Stomach (tissue), 8 donors: ENCODE measurements at regions not wholly inside any gene's neighbourhood (a gene's known extent, or its start where the extent isn't known, plus 50 kb on each side); places are given as distances from the start of the nearest gene placed in this dataset.

ENCODE experiments used
- DNase-seq, 2 donors: peaks; one replicate each; pipeline versions ENCODE4 v3.0.0 to v3.0.0-alpha.2; 2013 to 2019
- H3K27ac ChIP-seq, 5 donors: fragments of 200-600 bp in 4 of 5; sonication (generic) in 4 of 5; one replicate each; pipeline ENCODE4 v1.5.1; 2013 to 2019; ENCODE audit warnings: mild to moderate bottlenecking in 1 of 5, moderate library complexity in 1 of 5
- H3K27me3 ChIP-seq, 3 donors: fragments of 200-600 bp; sonication (generic); one replicate each; pipeline ENCODE4 v1.5.1; 2017 to 2019; ENCODE audit warnings: mixed run types in 1 of 3
- H3K36me3 ChIP-seq, 4 donors: fragments of 200-600 bp; sonication (generic); 1 replicate in 3 of 4; 2 replicates in 1 of 4; pipeline ENCODE4 v1.5.1; 2016 to 2019
- H3K4me1 ChIP-seq, 4 donors: fragments of 200-600 bp; sonication (generic); one replicate each; pipeline ENCODE4 v1.5.1; 2016 to 2019
- H3K4me3 ChIP-seq, 4 donors: fragments of 200-600 bp; sonication (generic) in 3 of 4; one replicate each; pipeline ENCODE4 v1.5.1; 2016 to 2019; ENCODE audit warnings: mild to moderate bottlenecking in 1 of 4
- H3K9me3 ChIP-seq, 4 donors: fragments of 200-600 bp; sonication (generic); one replicate each; pipeline ENCODE4 v1.5.1; 2016 to 2019
- EP300 ChIP-seq: sonication (generic); formaldehyde crosslinking; IDR thresholded peaks from one replicate; pipeline ENCODE4 v1.6.1; 2017; ENCODE audit warnings: antibody characterized with exemption
- POLR2A ChIP-seq, 4 donors: fragments of 450-650 bp; IDR thresholded peaks; one replicate each; pipeline ENCODE4 v1.6.1; 2016; ENCODE audit warnings: antibody characterized with exemption in 4 of 4, control low read depth in 2 of 4, mild to moderate bottlenecking in 1 of 4, moderate library complexity in 1 of 4
- POLR2AphosphoS5 ChIP-seq, 3 donors: sonication (generic); formaldehyde crosslinking; IDR thresholded peaks; one replicate each; pipeline ENCODE4 v1.6.1; 2016; ENCODE audit warnings: antibody characterized with exemption in 3 of 3
- WGBS, 5 donors: extraction: QIAGEN DNeasy Blood & Tissue Kit in 3 of 5; methylation state at CpG; one replicate each; pipeline versions ENCODE4 v1.1.5 to v1.1.7; 2013 to 2018; 5-methylcytosine and 5-hydroxymethylcytosine counted together
- intact Hi-C: fragments of 100-400 bp; cut with DNase I; formaldehyde crosslinking; loops from one replicate; pipeline ENCODE4 v1.15.1; 2023; ENCODE audit warnings: low total_unique reads
- TF ChIP-seq, protein P1 (sequence below), 7 experiments: fragments of 450-650 bp in 4 of 7; fragments of 200-600 bp in 3 of 7; sonication (generic) in 3 of 7; IDR thresholded peaks; one replicate each; pipeline ENCODE4 v1.5.1; 2016 to 2019; ENCODE audit warnings: antibody characterized with exemption in 7 of 7, control low read depth in 2 of 7, mild to moderate bottlenecking in 1 of 7
- donor health status: healthy with polysubstance abuse.
- donor health status: Bipolar disorder and iron deficiency.
- donor health status: healthy.

- no peak for TF ChIP-seq POLR2AphosphoS5 (IDR thresholded peaks at IDR 0.05)
- TF ChIP-seq POLR2A (IDR thresholded peaks at IDR 0.05): no peak
- TF ChIP-seq, protein P1, sequence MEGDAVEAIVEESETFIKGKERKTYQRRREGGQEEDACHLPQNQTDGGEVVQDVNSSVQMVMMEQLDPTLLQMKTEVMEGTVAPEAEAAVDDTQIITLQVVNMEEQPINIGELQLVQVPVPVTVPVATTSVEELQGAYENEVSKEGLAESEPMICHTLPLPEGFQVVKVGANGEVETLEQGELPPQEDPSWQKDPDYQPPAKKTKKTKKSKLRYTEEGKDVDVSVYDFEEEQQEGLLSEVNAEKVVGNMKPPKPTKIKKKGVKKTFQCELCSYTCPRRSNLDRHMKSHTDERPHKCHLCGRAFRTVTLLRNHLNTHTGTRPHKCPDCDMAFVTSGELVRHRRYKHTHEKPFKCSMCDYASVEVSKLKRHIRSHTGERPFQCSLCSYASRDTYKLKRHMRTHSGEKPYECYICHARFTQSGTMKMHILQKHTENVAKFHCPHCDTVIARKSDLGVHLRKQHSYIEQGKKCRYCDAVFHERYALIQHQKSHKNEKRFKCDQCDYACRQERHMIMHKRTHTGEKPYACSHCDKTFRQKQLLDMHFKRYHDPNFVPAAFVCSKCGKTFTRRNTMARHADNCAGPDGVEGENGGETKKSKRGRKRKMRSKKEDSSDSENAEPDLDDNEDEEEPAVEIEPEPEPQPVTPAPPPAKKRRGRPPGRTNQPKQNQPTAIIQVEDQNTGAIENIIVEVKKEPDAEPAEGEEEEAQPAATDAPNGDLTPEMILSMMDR (IDR thresholded peaks at IDR 0.05): no peak
- TF ChIP-seq EP300: no peak
- WGBS, 5 donors: 83 to 100% (median 94%) methylated on average over 4 of the region's 4 CpGs
- DNase-seq: no peak
These were observed 174.2 kb upstream of the RBFOX1 start for GRCh38 chr16:7158481-7158880.

GRCh38 chr16:7150230-7150629, 182.4 kb upstream of the RBFOX1 start:
- intact Hi-C loops: no loop called here
- 70 to 81% (median 75%) methylated on average over 7 of the region's 7 CpGs for WGBS, 5 donors
- H3K9me3 ChIP-seq: peaks cover 0 to 23% (median 9%) of the 10 kb centered on the region in 4 donors
- no peak for DNase-seq
- no peaks in the 10 kb centered on the region for H3K4me1 ChIP-seq
- no peak overlapping the region for H3K4me3 ChIP-seq
- no peaks in the 10 kb centered on the region for H3K36me3 ChIP-seq
- no peak overlapping the region for H3K27ac ChIP-seq
- no peaks in the 10 kb centered on the region for H3K27me3 ChIP-seq
- TF ChIP-seq POLR2A (IDR thresholded peaks at IDR 0.05) (no peak), POLR2AphosphoS5 (IDR thresholded peaks at IDR 0.05) (no peak), EP300 (no peak)
- TF ChIP-seq, protein P1 (IDR thresholded peaks at IDR 0.05): no peak

More at GRCh38 chr16:7158481-7158880, 174.2 kb upstream of the RBFOX1 start:
- no peaks in the 10 kb centered on the region for H3K36me3 ChIP-seq
- H3K27ac ChIP-seq: no peak overlapping the region
- no peaks in the 10 kb centered on the region for H3K4me1 ChIP-seq
- peaks cover 0 to 7% (median 2%) of the 10 kb centered on the region in 4 donors for H3K9me3 ChIP-seq
- no peak overlapping the region for H3K4me3 ChIP-seq
- H3K27me3 ChIP-seq: no peaks in the 10 kb centered on the region
- intact Hi-C loops: no loop called here

DNA sequence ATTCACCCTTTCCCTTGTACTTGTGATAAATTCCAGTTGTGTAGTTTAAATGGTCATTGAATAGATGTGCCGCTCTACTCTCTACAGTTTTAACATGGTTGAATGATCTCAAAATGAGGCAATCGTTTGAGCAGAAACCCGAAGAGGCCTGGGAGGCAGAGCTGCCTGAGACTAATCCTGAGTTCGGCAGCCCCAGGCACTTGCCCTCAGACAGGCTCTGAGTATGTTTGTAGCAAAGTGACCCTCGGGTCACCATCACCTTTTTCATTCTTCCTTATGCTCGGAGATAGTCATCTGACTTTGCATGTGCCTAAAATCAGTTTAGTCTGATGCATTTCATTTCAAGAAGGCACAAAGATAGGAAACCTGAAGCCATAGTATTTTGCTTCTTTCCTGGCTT, 184.0 kb upstream of the RBFOX1 start:
- Histone ChIP-seq H3K9me3 (peaks cover 0 to 23% (median 9%) of the 10 kb centered on the region in 4 donors), H3K27ac (no peak overlapping the region), H3K4me1 (no peaks in the 10 kb centered on the region), H3K27me3 (no peaks in the 10 kb centered on the region), H3K36me3 (no peaks in the 10 kb centered on the region), H3K4me3 (no peak overlapping the region)
- no peak for DNase-seq
- intact Hi-C loops: no loop called here
- TF ChIP-seq POLR2AphosphoS5 (IDR thresholded peaks at IDR 0.05): no peak
- TF ChIP-seq, protein P1 (IDR thresholded peaks at IDR 0.05): no peak
- no peak for TF ChIP-seq EP300
- TF ChIP-seq POLR2A (IDR thresholded peaks at IDR 0.05): no peak
- WGBS, 5 donors: 56 to 71% (median 67%) methylated on average over 6 of the region's 6 CpGs

- 52 to 67% (median 60%) methylated on average over 5 of the region's 5 CpGs for WGBS, 5 donors
- intact Hi-C loops: no loop called here
- H3K4me3 ChIP-seq: no peak overlapping the region
- no peaks in the 10 kb centered on the region for H3K36me3 ChIP-seq
- no peaks in the 10 kb centered on the region for H3K27me3 ChIP-seq
- no peak for DNase-seq
- TF ChIP-seq EP300 (no peak), POLR2A (IDR thresholded peaks at IDR 0.05) (no peak), POLR2AphosphoS5 (IDR thresholded peaks at IDR 0.05) (no peak)
- TF ChIP-seq, protein P1 (IDR thresholded peaks at IDR 0.05): no peak
- H3K27ac ChIP-seq: no peak overlapping the region
- peaks cover 0 to 8% (median 0%) of the 10 kb centered on the region in 4 donors for H3K9me3 ChIP-seq
- H3K4me1 ChIP-seq: no peaks in the 10 kb centered on the region
These were observed 191.7 kb upstream of the RBFOX1 start for GRCh38 chr16:7140899-7141298.
